Suppressor macrophage (primary cell): ENCODE measurements at regions not wholly inside any gene's neighbourhood (a gene's known extent, or its start where the extent isn't known, plus 50 kb on each side); places are given as distances from the start of the nearest gene placed in this dataset.

Experiments used
- DNase-seq, 4 experiments: peaks; one replicate each; pipeline ENCODE4 v3.0.0-alpha.2; 2020 to 2022

DNA sequence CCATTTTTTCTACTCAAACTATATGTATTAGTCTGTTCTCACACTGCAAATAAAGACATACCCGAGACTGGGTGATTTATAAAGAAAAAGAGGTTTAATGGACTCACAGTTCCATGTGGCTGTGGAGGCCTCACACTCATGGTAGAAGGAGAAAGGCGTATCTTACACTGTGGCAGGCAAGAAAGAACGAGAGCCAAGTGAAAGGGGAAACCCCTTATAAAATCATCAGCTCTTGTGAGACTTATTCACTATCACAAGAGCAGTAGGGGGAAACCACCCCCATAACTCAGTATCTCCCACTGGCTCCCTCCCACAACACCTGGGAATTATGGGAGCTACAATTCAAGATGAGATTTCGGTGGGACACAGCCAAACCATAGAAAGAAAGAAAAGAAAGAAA lies 266.3 kb upstream of the TLE3 start:
- DNase-seq = peak in 3 of 4 experiments; percentile 42 to 57 (median 55)

GRCh38 chr15:70362886-70363285 lies 265.2 kb upstream of the TLE3 start:
- peak; percentile 45 to 72 (median 64) for DNase-seq

DNA sequence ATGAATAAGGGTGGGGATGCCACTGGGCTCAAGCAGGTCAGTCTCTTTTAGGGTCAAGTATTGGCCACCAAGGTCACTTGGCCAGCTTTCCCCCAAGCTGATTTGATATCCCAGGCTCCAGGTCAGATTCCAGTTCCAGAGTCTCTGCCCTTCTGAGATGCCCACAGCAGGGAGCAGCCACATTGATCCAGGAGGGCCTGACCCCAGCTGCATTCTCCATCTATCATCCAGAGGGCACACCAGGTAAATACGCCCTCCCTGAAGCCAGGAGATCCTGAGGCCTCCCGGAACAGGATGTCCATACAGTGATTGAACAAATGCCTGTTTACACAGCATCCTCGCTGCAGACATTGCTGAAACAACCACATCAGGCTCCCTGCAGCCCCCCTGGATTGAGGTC lies 264.6 kb upstream of the TLE3 start:
- no peak for DNase-seq

GRCh38 chr15:70361891-70362290 lies 264.2 kb upstream of the TLE3 start:
- no peak for DNase-seq

- no peak for DNase-seq
Measured at GRCh38 chr15:70361106-70361505, 263.4 kb upstream of the TLE3 start.

- no peak for DNase-seq
Measured at GRCh38 chr15:70358871-70359647, 261.3 kb upstream of the TLE3 start.

GRCh38 chr15:70358011-70358819 lies 260.5 kb upstream of the TLE3 start:
- DNase-seq = no peak

DNA sequence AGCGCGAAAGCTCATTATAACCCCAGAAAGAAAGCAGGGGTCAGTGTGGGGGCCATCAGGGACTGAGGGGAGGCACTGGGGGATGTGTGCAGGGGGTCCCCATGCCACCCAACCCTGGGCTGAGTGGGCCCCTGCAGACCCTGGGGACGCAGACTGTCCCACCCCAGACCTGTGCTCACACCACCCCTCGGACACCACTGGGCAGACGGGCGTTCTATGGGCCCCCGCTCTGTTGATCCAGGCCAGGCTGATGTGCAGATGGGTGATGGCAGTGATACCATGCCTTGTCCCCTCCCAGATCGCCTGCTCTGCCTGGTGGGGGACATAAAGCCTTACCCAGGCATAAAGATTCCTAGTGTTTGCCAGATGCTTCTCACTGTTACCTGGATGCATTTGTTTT lies 259.7 kb upstream of the TLE3 start:
- no peak for DNase-seq

- DNase-seq = no peak
Measured at GRCh38 chr15:70356919-70357318, 259.2 kb upstream of the TLE3 start.

GRCh38 chr15:70356062-70356860 lies 258.5 kb upstream of the TLE3 start:
- DNase-seq = no peak

GRCh38 chr15:70355275-70355795 lies 257.6 kb upstream of the TLE3 start:
- no peak for DNase-seq

- DNase-seq = peak in 3 of 4 experiments; percentile 24 to 36 (median 36)
Measured at GRCh38 chr15:70354346-70354905, 256.7 kb upstream of the TLE3 start.

GRCh38 chr15:70353606-70354345 lies 256.1 kb upstream of the TLE3 start:
- no peak for DNase-seq

DNA sequence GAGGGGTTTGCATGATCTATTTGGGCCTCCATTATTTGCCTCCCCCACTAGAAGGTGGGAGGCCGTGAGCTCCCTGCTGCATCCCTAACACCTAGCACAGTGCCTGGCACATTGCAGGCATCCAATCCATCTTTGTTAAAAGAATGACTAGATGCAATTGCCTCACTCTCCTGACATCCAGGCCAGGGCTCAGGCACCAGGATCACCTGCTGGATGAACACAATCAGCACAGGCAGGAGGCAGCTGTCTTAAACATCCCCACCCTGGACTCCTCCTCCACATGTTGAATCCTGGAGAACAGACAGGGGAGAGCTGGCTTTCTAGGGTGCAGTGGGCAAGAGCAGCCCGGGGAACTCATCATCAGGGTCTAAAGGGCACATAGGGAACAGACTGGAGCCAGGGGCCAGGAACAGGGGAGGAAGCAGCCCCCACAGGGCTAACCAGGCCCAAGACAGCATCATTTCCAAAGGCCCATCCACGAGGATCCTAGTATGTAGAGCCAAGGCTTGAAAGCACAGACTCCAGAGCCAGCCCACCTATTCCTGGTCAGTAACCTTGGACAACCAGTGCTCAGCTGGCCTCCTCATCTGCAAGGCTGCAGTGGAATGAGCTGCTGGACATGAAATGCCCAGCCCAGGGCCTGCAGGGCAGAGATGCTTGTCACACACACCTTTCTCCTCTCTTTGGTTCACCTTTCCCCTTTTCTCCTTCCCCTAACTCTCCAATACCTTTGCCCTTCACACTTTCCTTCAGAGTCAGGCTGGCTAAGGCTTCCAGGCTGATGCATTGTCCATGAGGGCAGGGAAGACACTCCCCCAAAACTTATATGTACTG lies 254.4 kb upstream of the TLE3 start:
- no peak for DNase-seq

GRCh38 chr15:70351391-70351790 lies 253.7 kb upstream of the TLE3 start:
- DNase-seq = no peak

DNA sequence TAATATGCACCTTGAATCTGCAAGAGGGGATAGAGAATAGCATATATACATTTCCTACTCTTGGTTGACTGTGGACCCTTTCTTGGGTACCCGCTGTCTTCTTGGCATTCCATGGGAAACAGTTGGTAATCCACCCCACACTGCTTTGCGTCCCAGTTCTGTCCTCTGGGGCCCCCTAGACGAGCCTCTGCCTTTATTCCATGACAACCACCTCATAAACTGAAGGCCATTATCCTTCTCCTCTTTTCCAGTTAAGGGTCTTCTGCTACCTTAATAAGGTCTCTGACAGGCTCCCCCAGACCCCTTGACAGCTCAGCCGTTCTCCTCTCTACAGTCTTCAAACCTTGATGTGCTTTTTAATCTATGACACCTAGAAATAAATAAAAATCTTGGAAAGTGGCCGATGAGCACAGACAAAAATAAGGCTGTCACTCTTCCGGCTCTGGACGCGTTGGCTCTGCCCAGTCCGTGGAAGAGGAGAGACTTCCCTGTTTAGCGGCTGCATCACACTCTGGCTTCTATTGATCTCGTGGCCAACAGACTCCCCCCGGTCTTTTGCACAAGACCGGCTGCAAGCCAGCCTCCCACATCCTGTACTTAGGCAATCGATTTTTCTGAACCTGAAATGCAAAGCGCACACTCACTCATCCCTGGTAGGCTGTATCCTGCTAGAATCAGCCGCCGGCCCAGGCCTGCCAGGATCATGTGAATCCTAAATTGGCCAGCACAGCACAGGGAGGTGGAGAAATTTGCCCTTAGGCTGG lies 251.0 kb upstream of the TLE3 start:
- DNase-seq = peak; percentile 94 to 98 (median 96)

- peak in 1 of 4 experiments; percentile 19 for DNase-seq
Measured at GRCh38 chr15:70348226-70348543, 250.5 kb upstream of the TLE3 start.

DNA sequence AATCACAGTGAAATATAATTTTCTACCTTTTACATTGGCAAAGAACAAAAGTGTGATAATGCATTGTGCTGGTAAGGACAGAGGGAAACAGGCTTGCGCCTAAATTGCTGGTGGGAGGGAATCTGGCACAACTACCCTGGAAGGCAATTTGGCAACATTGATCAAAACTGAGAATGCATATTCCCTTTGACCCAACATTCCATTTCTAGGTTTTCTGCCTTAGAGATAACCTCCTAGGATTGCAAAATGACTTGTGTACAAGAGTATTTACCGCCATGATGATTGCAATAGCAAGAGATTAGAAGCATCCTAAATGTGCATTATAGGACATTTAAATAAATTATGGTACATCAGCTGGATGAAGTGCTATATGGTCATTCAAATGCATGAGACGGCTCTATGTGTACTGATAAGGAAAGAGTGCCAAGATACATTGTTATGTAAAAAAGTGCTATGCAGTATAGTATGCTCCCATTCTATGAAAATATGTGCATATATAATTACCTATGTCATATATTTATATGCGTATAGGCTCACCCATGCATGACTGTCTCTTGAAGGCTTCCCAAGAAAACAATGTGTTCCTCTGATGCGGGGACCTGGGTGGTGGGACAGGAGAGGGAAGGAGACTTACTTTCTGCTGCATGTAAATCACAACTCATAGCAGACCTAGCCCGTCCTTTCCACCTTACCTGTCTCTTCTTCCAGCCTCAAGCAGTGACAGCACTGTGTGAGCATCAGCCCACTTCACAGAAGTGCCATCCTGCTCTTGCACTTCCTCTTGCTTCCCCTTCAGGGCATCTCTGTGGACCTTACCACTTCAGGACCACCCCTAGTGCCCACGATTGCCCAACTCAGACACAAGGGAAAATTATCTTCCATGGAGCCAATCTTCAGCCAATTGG lies 249.9 kb upstream of the TLE3 start:
- DNase-seq = no peak
